ENCODE measurements at regions not wholly inside any gene's neighbourhood (a gene's known extent, or its start where the extent isn't known, plus 50 kb on each side); places are given as distances from the start of the nearest gene placed in this dataset.

GRCh38 chr22:44601725-44602124 is 100.3 kb upstream of the PRR5 start:
- TF ChIP-seq CTCF (conservative IDR thresholded peaks at IDR 0.05) (no peak), ZFX (IDR thresholded peaks at IDR 0.05) (no peak)
